Spleen (tissue), 7 donors: ENCODE measurements at regions not wholly inside any gene's neighbourhood (a gene's known extent, or its start where the extent isn't known, plus 50 kb on each side); places are given as distances from the start of the nearest gene placed in this dataset.

Experiments used
- CTCF ChIP-seq, 11 experiments: fragments of 200-600 bp in 7 of 11; fragments of 450-650 bp in 4 of 11; sonication (generic) in 4 of 11; IDR thresholded peaks in 8 of 11; conservative IDR thresholded peaks in 3 of 11; 1 replicate in 7 of 11; 2 replicates in 4 of 11; pipeline versions ENCODE4 v1.4.0 to v1.8.0; 2016 to 2021; ENCODE audit warnings: antibody characterized with exemption in 11 of 11, inconsistent platforms in 4 of 11, mild to moderate bottlenecking in 1 of 11
- POLR2A ChIP-seq, 3 donors: fragments of 450-650 bp; IDR thresholded peaks; one replicate each; pipeline ENCODE4 v1.5.1; 2017; ENCODE audit warnings: antibody characterized with exemption in 3 of 3, mild to moderate bottlenecking in 1 of 3
- donor health status: DM: no; HTN: no; CAD: no; lungs with moderate emphysema.
- donor health status: DM: no; HTN: no; CAD: no.
- donor health status: DM: no; HTN: no; CAD: no.

GRCh38 chr14:34018564-34019244 is 67.8 kb upstream of the EGLN3 start:
- TF ChIP-seq CTCF (IDR thresholded peaks at IDR 0.05 in 8 of 11, conservative IDR thresholded peaks at IDR 0.05 in 3 of 11) (no peak), POLR2A (IDR thresholded peaks at IDR 0.05) (no peak)
